ENCODE measurements at regions not wholly inside any gene's neighbourhood (a gene's known extent, or its start where the extent isn't known, plus 50 kb on each side); places are given as distances from the start of the nearest gene placed in this dataset.

DNA sequence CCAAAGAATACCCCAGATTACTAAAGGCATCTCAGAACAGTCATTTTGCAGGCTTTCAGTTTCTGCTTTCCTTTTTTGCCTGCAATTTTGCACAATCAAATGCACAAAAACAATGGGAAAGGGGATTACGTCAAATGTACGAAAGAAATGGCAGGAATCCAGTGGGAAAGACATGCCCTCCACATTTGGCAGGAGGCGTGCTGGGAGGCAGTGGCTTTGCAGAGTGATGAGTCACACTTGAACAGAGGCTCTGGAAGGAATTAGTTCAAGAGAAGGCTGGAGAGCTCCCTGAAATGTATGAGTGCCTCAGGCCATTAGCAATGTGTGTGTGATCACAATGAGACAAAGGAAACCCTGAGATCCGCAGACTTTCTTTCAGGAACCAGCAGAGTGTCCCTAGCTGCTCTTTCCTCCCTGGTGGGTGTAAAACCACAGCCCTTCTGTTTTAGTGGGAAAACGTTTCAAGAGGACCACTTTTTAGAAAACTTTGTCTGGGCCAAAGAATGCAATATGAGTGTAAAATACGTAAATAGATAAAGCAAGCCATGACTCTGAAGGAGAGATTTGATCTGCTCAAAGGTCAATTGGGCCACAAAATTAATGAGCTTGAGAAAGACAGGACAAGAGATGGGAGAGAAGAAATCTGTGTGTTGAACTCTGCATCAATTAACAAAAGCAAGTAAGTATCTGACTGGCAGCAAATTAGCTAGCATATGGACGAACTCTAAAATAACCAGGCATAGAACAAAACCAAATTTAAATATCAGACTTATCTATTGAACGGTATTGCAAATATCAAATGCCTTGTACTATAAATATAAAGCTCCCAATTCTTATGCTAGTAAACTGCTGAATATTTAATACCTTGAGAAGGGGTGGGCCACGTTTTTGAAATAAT, 155.4 kb upstream of the PDE3A start:
- DNase-seq: no peak

GRCh38 chr12:20213723-20214625, 154.4 kb upstream of the PDE3A start:
- DNase-seq: no peak

- no peak for DNase-seq
Measured at GRCh38 chr12:20220339-20220738, 148.0 kb upstream of the PDE3A start.

- DNase-seq: no peak
Measured at GRCh38 chr12:20232931-20233675, 135.2 kb upstream of the PDE3A start.

DNA sequence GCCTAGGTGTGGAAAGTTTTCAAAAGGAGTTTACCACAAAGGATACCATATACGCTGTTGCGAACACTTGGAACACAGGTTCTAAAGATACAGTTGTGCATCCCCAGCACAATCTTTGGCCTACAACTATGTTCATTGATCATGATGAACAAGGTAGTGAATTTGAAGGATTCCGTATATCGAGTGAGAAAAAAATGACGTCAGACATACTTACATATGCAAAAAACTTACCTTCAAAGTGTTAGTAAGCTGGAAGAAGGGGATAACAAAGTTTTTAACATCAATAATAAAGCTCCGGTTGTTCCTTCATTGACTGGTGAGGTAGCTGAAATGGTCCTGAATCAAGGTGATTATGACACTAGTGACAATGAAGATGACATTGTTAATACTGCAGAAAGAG, 133.9 kb upstream of the PDE3A start:
- no peak for DNase-seq

- no peak for DNase-seq
Measured at GRCh38 chr12:20237091-20237490, 131.2 kb upstream of the PDE3A start.

DNA sequence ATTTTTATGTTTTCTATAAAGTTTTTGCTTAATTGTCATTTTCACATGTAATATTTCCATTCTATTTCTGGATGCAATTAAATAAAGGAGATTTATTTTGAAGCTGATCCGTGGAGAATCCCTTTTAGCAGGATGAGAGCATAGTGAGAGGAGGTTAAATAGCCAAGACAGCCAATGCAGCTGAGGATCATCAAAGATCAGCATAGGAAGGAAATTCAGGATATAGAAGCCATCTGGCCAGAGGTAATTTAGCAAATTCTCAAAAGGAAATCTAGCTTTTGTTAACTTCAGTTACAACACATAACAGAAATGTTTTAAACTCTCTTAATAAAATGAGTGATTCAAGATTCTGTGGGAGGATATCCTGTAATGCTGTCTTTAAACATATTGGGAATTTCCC, 122.8 kb upstream of the PDE3A start:
- no peak for DNase-seq

- DNase-seq: no peak
Measured at GRCh38 chr12:20248646-20249045, 119.7 kb upstream of the PDE3A start.

DNA sequence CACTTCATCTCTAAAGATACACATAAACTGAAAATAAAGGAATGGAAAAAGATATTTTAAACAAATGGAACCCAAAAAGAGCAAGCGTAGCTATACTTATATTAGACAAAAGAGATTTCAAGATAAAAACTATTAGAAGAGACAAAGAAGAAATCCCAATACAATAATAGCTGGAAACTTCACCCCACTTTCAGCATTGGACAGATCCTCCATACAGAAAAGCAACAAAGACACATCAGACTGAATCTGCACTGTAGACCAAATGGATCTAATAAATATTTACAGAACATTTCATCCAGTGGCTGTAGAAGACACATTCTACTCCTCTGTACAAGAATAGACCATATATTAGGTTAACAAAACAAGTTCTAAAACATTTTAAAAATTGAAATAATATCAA, 117.6 kb upstream of the PDE3A start:
- no peak for DNase-seq

DNA sequence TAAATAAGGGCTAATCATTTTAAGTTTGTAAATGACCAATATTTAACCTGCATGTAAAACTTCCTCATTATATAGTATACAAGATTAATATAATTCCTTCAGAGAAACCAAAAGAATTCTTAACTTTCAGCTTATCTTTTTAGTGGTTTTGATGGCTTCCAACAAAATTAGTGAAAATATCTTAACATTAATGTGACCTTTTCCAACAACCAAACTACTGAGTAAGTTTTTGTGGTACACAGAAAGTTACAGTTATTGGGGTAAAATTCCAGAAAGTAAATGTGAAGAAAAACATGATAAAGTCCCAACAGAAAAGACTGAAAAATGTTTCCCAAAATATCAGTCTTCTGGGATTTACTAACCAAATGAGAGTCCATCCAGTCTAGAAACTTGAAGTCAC, 111.0 kb upstream of the PDE3A start:
- DNase-seq: no peak

- DNase-seq: no peak
Measured at GRCh38 chr12:20259786-20260185, 108.6 kb upstream of the PDE3A start.

DNA sequence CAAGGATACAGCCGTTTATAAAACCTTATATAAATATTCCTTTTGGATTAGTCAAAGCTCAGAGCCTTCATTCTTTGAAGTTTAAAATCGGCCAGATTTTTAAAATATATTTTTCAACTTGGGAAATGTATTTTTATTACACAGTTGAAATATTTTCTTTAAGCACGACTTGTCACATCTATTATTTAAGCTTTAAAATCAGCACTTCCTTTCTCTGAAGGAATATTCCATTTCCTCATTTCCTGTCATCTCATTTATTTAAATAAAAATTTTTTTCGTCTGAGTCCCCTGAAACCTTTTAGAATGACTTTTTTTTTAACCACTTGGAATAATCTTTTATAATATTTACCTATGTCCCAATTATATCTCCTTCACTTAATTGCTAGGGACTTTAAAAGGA, 107.5 kb upstream of the PDE3A start:
- no peak for DNase-seq

DNA sequence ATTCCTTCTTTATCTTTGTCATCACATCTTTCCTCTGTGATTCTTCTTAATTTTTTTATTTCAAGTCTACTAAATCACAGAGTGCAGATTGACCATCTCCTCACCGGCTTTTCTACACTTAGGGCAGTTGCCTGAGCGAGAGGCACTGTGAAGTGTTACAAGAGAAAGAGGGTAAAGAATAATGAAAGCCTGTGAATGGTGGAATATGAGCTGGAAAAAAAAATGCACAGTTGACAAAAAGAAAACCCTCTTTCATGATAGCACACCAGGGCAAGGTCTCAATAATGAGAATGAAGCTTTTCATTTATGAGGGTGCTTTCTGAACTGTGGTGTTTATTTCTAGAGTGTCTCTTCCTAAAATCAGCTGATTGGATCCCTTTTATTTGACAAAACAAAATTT, 106.2 kb upstream of the PDE3A start:
- no peak for DNase-seq

GRCh38 chr12:20264026-20264425, 104.3 kb upstream of the PDE3A start:
- no peak for DNase-seq

DNA sequence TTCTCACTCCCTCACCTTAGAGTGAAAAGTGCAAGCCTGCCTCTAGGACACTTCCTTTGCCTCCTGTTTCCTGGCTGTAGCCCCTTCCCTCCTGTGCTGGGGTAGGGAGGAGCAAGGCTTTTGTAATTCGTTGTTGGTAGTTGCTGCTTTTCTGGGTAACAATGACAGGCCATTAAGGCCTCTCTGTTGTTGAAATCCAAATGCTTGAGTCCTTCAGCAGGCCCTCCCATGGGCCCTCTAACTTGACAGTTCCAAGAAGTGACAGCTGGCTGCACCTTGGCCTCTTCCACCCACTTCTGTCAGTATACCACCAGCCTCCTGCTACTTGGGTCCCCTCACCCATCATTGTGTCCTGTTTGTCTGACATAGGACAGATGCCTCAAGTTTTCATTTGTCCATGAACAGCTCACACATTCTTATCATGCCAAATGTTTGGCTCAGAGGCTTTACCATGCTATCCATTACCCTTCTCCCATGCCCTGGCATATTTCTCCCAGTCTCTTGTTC, 103.7 kb upstream of the PDE3A start:
- DNase-seq: no peak

DNA sequence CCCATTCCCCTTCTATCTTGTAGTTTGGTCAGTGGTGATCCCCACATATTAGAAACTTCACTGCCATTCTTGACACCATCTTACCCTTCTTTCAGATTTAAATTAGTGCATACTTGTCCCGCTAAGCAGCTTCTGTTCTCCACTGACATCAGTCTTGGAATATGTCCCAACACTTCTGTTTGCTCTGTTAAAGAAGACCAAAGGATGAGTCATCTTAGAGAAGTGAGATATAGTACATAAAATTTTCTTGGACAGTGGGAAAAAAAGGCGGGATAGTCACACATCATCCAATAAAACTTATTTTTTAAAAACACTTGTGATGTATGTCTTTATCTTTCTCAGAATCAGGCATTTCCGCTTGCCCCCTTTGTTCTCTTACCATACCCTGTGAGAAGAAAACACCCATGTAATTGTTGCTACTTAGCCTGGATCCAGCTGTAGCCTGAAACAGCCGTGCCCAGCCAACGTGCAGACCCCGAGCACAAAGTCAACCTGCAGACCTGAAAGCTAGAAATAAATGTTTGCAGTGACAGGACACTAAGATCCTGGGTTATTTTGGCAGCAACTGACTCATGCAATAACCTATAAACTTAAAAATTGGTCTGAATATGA, 100.1 kb upstream of the PDE3A start:
- DNase-seq: no peak

DNA sequence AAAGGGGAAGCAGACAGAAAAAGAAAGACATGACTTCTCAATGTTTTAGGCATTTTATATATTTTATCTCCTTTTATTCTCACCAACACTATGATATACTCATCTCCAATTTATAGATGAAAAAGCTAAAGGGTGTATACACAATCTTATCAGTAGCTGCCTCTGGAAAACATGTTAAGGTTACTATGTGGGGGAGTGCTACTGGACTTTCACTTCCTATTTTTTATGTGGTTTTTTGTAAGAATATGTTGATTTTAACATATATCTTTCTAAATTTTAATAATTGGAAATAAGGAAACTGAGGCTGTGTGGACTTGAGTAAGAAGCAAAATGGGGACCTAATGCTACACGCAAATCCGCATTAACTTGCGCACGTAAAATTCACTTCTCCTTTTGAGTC, 99.6 kb upstream of the PDE3A start:
- no peak for DNase-seq

GRCh38 chr12:20269337-20270067, 98.8 kb upstream of the PDE3A start:
- no peak for DNase-seq

- no peak for DNase-seq
Measured at GRCh38 chr12:20270557-20270956, 97.8 kb upstream of the PDE3A start.

DNA sequence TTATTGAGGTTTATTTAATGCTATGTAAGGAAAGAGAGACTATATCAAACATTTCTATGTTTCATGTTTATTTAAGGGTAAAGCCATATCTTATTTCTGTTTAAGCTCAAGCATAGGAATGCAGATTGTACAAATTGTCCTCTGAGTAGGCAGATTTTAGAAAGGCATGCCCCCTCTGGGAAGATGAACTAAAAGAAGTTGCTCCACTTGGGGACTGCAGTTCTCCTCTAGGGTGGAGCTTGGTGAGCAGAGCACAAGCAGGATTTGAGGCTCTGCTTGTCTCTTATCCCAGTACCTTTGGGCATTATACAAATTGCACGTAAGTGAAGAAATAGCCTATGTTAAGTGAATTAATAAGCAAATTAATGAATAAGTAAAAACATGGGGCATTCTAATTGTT, 96.2 kb upstream of the PDE3A start:
- no peak for DNase-seq

- no peak for DNase-seq
Measured at GRCh38 chr12:20272801-20273200, 95.5 kb upstream of the PDE3A start.

GRCh38 chr12:20274008-20274407, 94.3 kb upstream of the PDE3A start:
- no peak for DNase-seq
